Transverse colon (tissue), 4 donors: ENCODE measurements at regions not wholly inside any gene's neighbourhood (a gene's known extent, or its start where the extent isn't known, plus 50 kb on each side); places are given as distances from the start of the nearest gene placed in this dataset.

Experiments used
- DNase-seq: peaks from one replicate; pipeline ENCODE4 v3.0.0-alpha.2; 2019
- H3K27ac ChIP-seq, 4 donors: fragments of 200-600 bp; sonication (generic); 2 replicates each; pipeline ENCODE4 v1.5.1; 2016 to 2018; ENCODE audit warnings: inconsistent platforms in 4 of 4
- H3K27me3 ChIP-seq: fragments of 200-600 bp; sonication (generic); 2 replicates; pipeline ENCODE4 v1.5.1; 2017; ENCODE audit warnings: inconsistent platforms
- H3K36me3 ChIP-seq, 4 donors: fragments of 200-600 bp; sonication (generic); 2 replicates each; pipeline ENCODE4 v1.5.1; 2017 to 2019; ENCODE audit warnings: inconsistent platforms in 4 of 4
- H3K4me1 ChIP-seq, 4 donors: fragments of 200-600 bp; sonication (generic); 2 replicates each; pipeline ENCODE4 v1.5.1; 2017 to 2020; ENCODE audit warnings: inconsistent platforms in 4 of 4
- H3K4me3 ChIP-seq, 4 donors: fragments of 200-600 bp; sonication (generic); 1 replicate in 1 of 4; 2 replicates in 3 of 4; pipeline versions ENCODE4 v1.5.1 to v1.6.1; 2017 to 2019; ENCODE audit warnings: inconsistent platforms in 4 of 4
- H3K9me3 ChIP-seq, 2 donors: fragments of 200-600 bp; sonication (generic); 2 replicates each; pipeline ENCODE4 v1.5.1; 2017 to 2019; ENCODE audit warnings: inconsistent platforms in 2 of 2
- EP300 ChIP-seq: sonication (generic); formaldehyde crosslinking; IDR thresholded peaks from one replicate; pipeline ENCODE4 v1.6.1; 2017; ENCODE audit warnings: antibody characterized with exemption, low read depth
- POLR2A ChIP-seq: fragments of 450-650 bp; IDR thresholded peaks from one replicate; pipeline ENCODE4 v1.6.1; 2016; ENCODE audit warnings: antibody characterized with exemption, mild to moderate bottlenecking, moderate library complexity
- POLR2AphosphoS5 ChIP-seq, 3 donors: sonication (generic); formaldehyde crosslinking; IDR thresholded peaks; one replicate each; pipeline ENCODE4 v1.6.1; 2016; ENCODE audit warnings: antibody characterized with exemption in 3 of 3
- WGBS, 2 donors: methylation state at CpG; one replicate each; pipeline ENCODE4 v1.1.5; 2018; ENCODE audit warnings: low coverage in 1 of 2; 5-methylcytosine and 5-hydroxymethylcytosine counted together
- in situ Hi-C, 4 donors: fragments of 200-750 bp; cut with MboI; loops; one replicate each; pipeline versions ENCODE4 v1.15.0 to v1.15.1; 2017; ENCODE audit warnings: low sequenced_read_pairs in 3 of 4, low pct_ligation_motif_present in 1 of 4, low pct_unique_long_range_greater_than_20kb in 1 of 4
- intact Hi-C: fragments of 100-400 bp; cut with DNase I; formaldehyde crosslinking; loops from one replicate; pipeline ENCODE4 v1.15.1; 2023; ENCODE audit warnings: low total_unique reads
- TF ChIP-seq, protein P1 (sequence below), 5 experiments: fragments of 200-600 bp in 3 of 5; fragments of 450-650 bp in 2 of 5; sonication (generic) in 3 of 5; IDR thresholded peaks; 1 replicate in 2 of 5; 2 replicates in 3 of 5; pipeline ENCODE4 v1.5.1; 2016 to 2017; ENCODE audit warnings: antibody characterized with exemption in 5 of 5, inconsistent platforms in 3 of 5, mild to moderate bottlenecking in 2 of 5, moderate library complexity in 1 of 5

DNA sequence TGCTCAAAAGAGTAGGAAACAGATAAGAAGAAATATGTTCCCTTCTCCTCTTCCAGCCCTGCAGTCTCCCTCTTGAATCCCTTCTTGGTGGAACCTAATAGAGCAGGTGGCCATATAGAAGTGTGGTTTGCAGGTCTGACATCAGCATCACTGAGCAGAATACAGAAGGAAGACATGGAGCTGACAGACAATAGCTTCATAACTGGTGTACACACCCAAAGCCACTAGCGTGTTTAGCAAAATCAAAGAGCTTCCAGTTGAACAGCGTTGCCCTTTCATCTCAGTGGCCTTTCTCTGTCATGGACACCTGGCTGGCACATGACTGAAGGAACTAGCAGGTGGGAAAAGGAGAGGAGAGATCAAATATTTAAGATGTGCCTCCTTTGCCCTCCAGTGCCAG, 245.5 kb downstream of the BAMBI start:
- intact Hi-C loops: no loop called here
- Histone ChIP-seq H3K27me3 (no peaks in the 10 kb centered on the region), H3K4me3 (no peak overlapping the region), H3K36me3 (no peaks in the 10 kb centered on the region), H3K4me1 (no peaks in the 10 kb centered on the region), H3K9me3 (no peaks in the 10 kb centered on the region), H3K27ac (no peak overlapping the region)
- TF ChIP-seq POLR2AphosphoS5 (IDR thresholded peaks at IDR 0.05) (no peak), EP300 (no peak), POLR2A (no peak)
- TF ChIP-seq, protein P1, sequence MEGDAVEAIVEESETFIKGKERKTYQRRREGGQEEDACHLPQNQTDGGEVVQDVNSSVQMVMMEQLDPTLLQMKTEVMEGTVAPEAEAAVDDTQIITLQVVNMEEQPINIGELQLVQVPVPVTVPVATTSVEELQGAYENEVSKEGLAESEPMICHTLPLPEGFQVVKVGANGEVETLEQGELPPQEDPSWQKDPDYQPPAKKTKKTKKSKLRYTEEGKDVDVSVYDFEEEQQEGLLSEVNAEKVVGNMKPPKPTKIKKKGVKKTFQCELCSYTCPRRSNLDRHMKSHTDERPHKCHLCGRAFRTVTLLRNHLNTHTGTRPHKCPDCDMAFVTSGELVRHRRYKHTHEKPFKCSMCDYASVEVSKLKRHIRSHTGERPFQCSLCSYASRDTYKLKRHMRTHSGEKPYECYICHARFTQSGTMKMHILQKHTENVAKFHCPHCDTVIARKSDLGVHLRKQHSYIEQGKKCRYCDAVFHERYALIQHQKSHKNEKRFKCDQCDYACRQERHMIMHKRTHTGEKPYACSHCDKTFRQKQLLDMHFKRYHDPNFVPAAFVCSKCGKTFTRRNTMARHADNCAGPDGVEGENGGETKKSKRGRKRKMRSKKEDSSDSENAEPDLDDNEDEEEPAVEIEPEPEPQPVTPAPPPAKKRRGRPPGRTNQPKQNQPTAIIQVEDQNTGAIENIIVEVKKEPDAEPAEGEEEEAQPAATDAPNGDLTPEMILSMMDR (IDR thresholded peaks at IDR 0.05): no peak
- no peak for DNase-seq
- WGBS, 2 donors: 67% methylated on average over 2 of the region's 2 CpGs; no CpG with 5 or more reads in 1 of the 2 donors
- in situ Hi-C loops: no loop called here

DNA sequence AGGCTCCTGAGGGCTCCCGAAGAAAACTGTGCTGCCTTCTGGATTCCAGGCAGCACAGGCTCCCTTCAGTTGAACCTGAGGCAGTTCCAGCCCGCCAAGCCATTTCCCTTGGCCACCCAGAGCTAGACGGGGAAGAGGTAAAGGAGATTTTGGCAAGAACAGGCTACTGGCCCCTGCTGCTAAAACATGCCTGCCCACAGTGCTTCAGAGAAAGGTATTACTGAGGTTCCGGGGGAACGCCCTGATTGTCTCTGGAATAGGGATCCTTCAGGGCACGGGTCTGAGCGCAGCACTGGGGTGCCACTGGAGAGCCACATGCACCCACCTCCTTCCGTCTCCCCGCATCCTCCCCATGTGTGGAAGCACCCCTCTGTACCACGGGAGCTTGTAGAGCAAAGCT, 247.4 kb downstream of the BAMBI start:
- DNase-seq: no peak
- Histone ChIP-seq H3K4me3 (no peak overlapping the region), H3K9me3 (no peaks in the 10 kb centered on the region), H3K36me3 (no peaks in the 10 kb centered on the region), H3K27me3 (no peaks in the 10 kb centered on the region), H3K27ac (no peak overlapping the region), H3K4me1 (no peaks in the 10 kb centered on the region)
- no peak for TF ChIP-seq POLR2AphosphoS5 (IDR thresholded peaks at IDR 0.05)
- TF ChIP-seq POLR2A: no peak
- TF ChIP-seq EP300: no peak
- TF ChIP-seq, protein P1 (IDR thresholded peaks at IDR 0.05): no peak
- intact Hi-C loops (no loop called here), in situ Hi-C loops (no loop called here)
- 78% methylated on average over 10 of the region's 10 CpGs; no CpG with 5 or more reads in 1 of the 2 donors for WGBS, 2 donors

DNA sequence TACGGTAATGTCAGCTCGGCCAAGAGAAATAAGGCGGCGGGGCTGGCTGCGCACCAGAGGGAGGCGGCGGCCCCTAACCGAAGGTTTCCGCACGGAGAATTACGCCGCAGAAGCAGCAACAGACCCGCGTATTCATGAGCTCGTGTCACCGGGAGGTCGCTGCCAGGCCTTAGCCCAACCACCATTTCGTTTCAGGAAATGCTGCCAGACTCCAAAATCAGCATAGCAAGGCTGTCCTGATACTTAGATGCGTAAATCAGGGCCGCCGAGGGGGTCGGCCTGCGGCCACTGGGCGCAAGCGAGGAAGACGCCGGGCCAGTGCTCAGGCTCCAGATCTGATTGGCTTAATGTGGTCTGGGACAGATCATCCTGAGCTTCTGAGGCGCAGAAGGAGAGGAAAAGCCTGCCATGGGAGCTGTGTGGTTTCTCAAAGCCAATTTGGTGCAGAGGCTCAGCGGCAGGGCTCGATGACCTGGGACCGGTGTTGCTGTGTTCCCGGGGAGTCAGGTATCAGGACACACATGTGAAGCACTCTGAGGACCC, 247.9 kb downstream of the BAMBI start:
- Histone ChIP-seq H3K27ac (no peak overlapping the region), H3K36me3 (no peaks in the 10 kb centered on the region), H3K4me3 (no peak overlapping the region), H3K4me1 (no peaks in the 10 kb centered on the region), H3K9me3 (no peaks in the 10 kb centered on the region), H3K27me3 (no peaks in the 10 kb centered on the region)
- TF ChIP-seq POLR2AphosphoS5 (IDR thresholded peaks at IDR 0.05): no peak
- TF ChIP-seq, protein P1 (IDR thresholded peaks at IDR 0.05): no peak
- TF ChIP-seq EP300: no peak
- TF ChIP-seq POLR2A: no peak
- intact Hi-C loops: no loop called here
- WGBS, 2 donors: 60 to 81% methylated on average over 1 to 31 of the region's 32 CpGs
- no peak for DNase-seq
- in situ Hi-C loops: no loop called here

DNA sequence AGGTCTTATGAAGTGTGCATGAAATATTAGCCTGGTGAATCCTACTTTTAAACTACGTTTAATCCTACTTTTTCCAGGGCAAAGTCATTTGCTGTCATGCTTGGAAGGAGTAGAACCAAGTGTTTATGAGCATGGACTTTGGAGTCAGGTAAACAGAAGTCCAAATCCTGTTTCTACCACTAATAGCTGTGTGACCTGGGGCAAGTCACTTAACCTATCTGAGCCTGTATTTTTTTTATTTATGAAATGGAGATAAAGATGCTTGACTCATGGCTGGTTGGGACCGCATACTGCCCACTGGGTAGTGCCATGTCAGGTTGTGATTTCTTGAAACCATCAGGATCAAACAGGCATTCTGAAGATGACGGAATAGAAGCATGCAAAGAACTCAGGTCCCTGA, 249.6 kb downstream of the BAMBI start:
- Histone ChIP-seq H3K4me1 (no peaks in the 10 kb centered on the region), H3K27me3 (no peaks in the 10 kb centered on the region), H3K27ac (no peak overlapping the region), H3K4me3 (no peak overlapping the region), H3K9me3 (no peaks in the 10 kb centered on the region), H3K36me3 (no peaks in the 10 kb centered on the region)
- 75 to 80% methylated on average over 3 of the region's 3 CpGs for WGBS, 2 donors
- intact Hi-C loops: no loop called here
- TF ChIP-seq EP300: no peak
- TF ChIP-seq POLR2A: no peak
- TF ChIP-seq, protein P1 (IDR thresholded peaks at IDR 0.05): no peak
- no peak for TF ChIP-seq POLR2AphosphoS5 (IDR thresholded peaks at IDR 0.05)
- DNase-seq: no peak
- in situ Hi-C loops: no loop called here
